SIG-M5 treated with dmso at 0.1 percent for 504 hours (cell line): ENCODE measurements at regions not wholly inside any gene's neighbourhood (a gene's known extent, or its start where the extent isn't known, plus 50 kb on each side); places are given as distances from the start of the nearest gene placed in this dataset.
"Not testable (repeated sequence)": the region's sequence is repeated elsewhere in the genome, so short reads cannot be mapped to it uniquely, and the experiment has no call there.

Source experiments
- DNase-seq: peaks from one replicate; lab custom pipeline; 2025; ENCODE audit not compliant: unreplicated experiment; lab: John Stamatoyannopoulos, UW

GRCh38 chr19:28351321-28351720, 861.6 kb downstream of the UQCRFS1 start:
- DNase-seq = not testable (repeated sequence)

DNA sequence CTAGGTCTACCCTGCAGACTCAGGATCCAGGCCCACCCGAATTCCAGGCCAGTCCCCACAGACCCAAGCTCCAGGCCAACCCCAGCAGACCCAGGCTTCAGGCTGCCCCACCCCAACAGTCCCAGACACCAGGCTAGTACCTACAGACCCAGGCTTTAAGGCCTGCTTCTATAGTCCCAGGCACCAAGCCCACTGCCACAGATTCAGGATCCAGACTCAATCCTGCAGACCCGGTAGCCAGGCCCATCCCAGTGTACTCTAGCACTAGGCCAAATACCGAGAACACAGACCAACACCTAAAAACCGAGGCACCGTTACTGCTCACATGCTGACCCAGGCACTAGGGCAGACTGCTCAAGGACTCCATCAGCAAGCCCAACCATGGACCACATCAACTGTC, 862.3 kb downstream of the UQCRFS1 start:
- DNase-seq = no peak

DNA sequence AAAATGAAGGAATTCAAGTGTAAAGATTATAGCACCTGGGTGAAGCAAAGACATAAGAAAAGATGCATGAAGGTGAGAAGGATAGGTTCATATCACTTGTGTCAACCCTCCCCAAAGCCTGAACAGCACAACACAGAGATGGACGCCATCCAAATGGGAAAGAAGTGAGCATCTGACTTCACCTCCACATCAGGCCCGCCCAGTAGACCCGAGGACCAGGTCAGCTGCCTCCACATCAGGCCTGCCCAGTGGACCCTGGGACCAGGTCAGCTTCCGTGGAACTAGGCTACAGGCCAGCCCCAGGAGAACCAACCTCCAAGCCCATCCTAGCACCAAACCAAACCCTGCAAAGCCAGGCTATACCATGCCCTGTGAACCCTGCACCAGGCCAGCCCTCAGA, 862.9 kb downstream of the UQCRFS1 start:
- DNase-seq = no peak

GRCh38 chr19:28349604-28350003, 863.3 kb downstream of the UQCRFS1 start:
- no peak for DNase-seq

DNA sequence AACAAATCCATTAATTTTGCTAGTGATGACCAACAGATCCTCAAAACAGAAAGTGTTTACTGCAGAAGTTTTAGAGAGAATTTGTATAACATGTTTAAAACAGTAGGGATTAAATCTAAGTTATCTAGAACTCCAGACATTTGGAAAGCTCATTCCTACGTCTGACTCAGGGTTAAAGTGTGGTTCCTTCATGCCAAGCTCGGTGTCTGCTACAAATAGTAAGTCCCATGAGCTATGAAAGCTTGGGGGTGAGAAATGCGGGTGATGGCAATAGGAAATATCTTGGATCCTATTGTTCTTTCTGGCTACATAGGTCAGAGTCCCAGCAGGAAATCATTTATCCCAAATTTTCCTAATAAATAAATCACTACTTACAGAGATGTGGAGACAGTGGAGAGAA, 867.1 kb downstream of the UQCRFS1 start:
- no peak for DNase-seq

- no peak for DNase-seq
These were observed 871.1 kb downstream of the UQCRFS1 start for GRCh38 chr19:28341810-28342350.

- no peak for DNase-seq
These were observed 878.5 kb downstream of the UQCRFS1 start for GRCh38 chr19:28334419-28334818.

- DNase-seq = no peak
These were observed 879.0 kb downstream of the UQCRFS1 start for GRCh38 chr19:28333909-28334308.

DNA sequence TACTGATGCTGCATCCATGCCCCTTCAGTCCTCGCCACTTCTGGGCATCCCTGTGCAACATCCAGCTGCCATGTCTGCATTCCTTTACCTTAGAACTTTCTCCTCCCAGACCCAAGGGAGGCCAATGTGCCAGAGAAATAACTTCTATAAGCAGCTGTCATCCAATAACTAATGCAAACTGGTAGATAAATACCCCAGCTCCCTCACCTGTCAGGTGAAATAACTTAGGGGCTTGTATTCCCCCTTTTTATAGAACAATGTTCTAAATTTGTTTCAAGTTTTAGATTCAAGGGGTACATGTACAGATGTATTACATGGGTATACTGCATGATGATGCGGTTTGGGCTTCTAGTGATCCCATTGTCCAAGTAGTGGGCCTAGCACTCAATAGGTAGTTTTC, 880.1 kb downstream of the UQCRFS1 start:
- no peak for DNase-seq

DNA sequence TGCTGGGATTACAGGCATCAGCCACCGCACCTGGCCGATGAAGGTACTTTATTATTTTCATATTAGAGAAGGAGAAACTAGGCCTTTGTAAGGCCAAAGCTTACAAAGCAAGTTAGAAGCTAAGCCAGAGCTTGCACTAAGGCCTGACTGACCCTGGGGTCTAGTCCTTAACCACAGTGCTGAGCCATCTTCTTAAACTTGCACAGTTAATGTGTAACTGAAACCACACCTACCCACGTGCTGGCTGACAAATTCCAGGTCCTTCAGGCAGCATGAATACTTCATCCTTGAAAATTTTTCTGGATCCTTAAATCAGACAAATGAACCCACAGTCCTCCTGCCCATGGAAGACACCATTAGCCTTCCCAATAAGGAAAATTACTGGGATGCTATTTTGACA, 880.6 kb downstream of the UQCRFS1 start:
- DNase-seq = no peak

DNA sequence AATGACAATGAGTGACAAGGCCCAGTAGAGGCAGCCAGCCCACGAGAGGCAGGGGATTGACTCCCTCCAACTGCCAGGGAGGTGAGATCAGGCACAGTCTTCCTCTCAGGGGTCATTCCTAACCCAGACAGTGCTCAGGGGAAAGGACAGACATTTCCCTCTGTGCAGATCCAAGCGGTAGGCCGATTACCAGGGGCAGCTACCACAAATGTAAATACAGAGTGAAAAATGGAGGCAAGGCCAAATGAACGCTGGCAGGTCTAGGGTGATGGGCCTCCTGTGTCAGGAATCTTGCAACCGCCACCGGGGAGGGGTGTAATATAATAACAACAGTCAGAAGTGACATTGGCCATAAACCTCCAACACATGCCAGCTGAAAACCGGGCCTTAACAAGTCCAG, 881.4 kb downstream of the UQCRFS1 start:
- no peak for DNase-seq

DNA sequence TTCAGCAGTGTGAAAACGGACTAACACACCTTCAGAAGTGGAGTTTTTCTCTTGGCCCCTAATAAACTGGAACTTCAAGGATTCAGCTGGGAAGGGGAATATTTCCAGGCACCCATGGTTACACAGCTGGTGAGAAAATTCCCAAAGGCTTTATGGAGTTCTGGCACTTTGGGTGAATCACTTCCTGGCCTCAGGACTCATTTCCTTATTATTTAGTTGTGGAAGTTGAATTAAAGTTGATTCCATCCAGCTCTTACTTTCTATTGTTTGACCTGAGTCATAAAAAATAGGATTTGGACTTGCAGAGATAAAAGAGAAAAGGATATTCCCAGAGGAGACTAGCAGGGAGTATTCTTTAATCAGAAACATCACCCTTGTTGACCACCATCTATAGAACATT, 882.1 kb downstream of the UQCRFS1 start:
- DNase-seq = no peak

- no peak for DNase-seq
These were observed 883.5 kb downstream of the UQCRFS1 start for GRCh38 chr19:28329429-28329828.

- no peak for DNase-seq
These were observed 885.0 kb downstream of the UQCRFS1 start for GRCh38 chr19:28327905-28328304.

- DNase-seq = no peak
These were observed 886.2 kb downstream of the UQCRFS1 start for GRCh38 chr19:28326746-28327145.

DNA sequence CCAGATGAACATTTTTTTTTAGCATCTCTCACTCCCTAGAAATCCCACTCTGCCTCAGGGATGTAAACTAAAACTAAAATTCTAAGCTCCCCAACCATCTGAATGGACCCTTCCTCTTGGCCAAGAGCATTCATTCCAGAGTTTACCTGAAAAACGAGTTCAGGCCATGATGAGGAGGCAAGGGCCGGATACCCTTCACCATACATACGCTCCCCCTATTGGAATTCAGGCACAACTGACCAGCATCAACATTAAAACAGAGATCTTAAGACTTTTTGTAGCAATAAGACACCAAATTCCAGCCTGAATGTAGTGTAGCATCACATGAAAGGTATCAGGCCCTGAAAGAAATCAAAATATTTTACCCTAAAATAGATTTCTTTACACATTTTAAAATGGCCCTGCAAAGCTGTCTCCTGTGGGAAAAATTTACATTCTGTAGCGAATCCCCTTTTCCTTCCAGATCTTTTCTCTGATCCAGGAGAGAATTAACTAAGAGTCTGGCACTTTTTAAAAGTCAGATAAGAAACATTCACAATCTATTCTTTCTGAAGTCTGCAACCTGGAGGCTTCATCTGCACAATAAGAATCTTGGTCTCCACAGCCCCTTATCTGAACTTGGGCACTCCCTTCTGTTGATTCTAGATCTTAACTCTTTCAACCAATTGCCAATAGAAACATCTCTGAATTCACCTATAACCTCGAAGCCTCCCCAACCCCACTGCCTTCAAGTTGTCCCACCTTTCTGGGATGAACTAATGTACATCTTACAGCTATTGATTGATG, 888.5 kb downstream of the UQCRFS1 start:
- DNase-seq = no peak

GRCh38 chr19:28322945-28323344, 890.0 kb downstream of the UQCRFS1 start:
- no peak for DNase-seq

- DNase-seq = no peak
These were observed 890.5 kb downstream of the UQCRFS1 start for GRCh38 chr19:28322491-28322890.

DNA sequence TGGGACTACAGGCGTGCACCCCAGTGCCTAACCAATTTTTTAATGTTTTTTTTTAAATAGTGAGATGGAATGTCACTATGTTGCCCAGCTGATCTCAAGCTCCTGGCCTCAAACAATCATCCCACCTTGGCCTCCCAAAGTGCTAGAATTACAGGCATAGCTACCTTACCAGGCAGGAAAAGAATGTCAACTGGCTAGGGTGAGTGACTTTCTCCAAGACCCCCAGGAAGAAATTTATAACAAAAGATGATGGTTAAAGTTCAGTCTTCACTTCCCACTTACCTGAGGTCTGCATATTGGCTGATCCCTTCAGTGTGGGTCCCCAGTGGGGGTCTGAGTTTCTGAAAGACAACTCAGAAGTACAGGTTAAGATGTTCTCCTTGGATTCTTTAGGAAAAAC, 893.0 kb downstream of the UQCRFS1 start:
- DNase-seq = no peak

DNA sequence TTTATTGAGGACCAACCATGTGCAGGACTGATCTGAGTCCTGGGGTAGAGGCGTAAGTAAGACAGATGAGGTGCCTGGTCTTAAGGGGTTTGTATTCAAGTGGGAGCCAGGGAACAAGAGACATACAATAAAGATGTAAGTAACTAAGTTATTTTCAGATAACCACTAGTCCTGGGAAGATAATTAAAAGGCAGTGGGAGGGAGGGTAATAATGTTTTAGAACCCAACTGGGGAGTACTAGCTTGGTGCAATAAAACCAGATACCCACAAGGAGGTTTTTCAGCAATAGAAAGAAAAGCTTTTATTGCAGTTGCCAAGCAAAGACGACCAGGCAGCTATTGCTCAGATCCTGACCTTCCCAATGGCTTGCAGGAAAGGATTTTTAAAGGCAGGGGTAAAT, 893.7 kb downstream of the UQCRFS1 start:
- no peak for DNase-seq

- no peak for DNase-seq
These were observed 894.3 kb downstream of the UQCRFS1 start for GRCh38 chr19:28318469-28319179.

DNA sequence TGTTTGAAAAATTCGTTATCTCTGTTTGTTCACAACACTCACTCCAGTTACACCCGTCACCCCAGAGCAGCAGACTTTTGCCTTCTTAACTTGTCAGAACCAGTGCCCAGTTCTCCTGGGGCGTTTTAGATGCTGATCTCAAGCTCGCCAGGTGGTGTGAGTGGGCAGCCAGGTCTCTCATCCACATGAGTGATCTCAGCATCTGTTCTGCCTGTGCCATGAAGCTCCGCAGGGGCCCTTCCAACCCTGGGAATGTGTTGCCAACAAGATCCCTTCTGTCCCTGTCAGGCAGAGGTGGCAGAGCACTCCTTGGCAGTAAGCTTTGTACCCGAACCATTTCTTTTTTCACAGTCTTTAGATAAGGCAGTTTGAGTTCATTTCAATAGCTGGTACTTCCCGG, 896.5 kb downstream of the UQCRFS1 start:
- DNase-seq = no peak
